NCI-H345 (cell line): ENCODE measurements at regions not wholly inside any gene's neighbourhood (a gene's known extent, or its start where the extent isn't known, plus 50 kb on each side); places are given as distances from the start of the nearest gene placed in this dataset.

ENCODE experiments used
- DNase-seq: peaks from one replicate; lab custom pipeline; 2025; lab: John Stamatoyannopoulos, UW

DNA sequence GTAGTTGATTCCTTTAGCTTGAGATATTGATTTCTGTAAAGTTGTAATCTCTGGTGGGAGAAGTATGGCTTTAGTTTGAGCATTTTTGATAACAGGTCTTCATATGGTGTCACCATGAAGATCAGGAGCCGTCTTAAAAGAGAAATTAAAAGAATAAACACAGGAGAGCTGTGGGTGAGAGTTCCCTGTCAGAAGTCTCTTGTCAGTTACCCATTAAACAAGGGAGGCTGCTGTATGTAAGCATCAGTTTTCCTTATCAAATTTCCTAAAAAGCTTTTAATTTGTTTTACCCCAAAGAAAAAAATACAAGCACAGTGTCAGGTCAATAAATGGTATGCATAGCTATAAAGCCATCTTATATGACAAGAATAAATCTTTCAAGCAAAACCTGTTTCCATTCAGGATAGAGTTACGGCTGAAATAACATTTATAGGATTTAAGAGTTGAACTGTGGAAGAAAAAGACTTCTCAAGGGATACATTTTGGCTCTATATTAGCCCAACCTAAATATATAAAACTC, 767.5 kb downstream of the JRKL start:
- no peak for DNase-seq

DNA sequence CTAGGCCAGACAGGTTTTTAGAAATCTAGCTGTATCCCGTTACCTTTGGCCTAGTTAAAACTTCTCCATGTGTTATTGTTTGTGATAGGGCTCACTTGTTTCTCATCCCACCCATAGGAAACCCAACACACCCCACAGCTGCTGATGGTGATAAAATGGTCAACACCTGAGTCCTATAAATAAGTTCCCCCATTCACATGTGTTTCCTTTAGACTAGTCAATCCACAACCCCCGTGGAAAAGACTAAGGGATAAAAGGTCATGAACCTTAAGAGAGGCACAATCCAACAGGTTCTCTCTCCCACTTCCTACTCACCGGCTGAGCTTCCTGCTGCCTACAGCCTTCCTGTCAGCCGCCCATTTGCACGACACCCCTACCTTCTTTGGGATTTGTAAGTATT, 768.4 kb downstream of the JRKL start:
- no peak for DNase-seq

GRCh38 chr11:97163631-97164191, 773.9 kb downstream of the JRKL start:
- DNase-seq, result no peak

DNA sequence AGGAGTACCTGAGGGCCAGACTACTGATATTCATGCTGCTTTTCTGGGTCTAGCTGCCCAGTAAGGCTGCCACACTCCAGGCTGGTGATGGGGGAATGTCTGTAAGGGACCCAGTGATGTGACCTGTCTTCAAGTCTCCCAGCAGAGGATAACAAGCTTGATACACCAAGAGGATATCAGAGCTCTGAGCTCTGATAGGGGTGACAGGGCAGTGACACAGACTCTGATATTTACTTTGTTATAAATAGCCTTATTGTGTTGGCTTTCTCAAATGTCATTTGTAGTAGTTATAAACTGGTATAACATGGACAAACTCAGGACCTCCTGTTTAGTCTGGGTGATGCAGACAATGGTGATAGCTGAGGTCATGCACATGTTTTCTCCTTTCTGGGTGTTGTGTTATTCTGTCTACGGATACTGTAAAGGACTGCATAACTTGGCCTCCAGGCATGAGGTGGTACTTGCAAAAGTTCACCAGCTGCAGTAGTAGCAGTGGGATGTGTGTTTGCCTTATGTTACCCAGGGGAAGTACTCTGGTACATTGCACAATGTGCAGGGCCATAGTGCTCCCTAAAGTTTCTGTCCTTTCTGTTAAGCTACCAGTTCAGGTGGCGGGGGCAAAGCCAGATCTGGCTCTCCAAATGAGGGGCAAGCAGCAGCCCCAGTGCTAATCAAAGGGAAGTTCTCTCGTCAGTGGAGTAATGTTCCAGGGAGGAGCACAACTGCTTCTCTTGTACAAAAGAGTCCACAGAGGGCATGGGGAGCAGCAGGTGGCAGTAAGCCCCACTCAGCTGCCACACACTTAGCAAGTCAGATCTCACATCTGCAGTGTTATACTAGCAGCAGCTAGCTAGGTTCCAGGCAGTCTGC, 812.2 kb downstream of the JRKL start:
- no peak for DNase-seq

DNA sequence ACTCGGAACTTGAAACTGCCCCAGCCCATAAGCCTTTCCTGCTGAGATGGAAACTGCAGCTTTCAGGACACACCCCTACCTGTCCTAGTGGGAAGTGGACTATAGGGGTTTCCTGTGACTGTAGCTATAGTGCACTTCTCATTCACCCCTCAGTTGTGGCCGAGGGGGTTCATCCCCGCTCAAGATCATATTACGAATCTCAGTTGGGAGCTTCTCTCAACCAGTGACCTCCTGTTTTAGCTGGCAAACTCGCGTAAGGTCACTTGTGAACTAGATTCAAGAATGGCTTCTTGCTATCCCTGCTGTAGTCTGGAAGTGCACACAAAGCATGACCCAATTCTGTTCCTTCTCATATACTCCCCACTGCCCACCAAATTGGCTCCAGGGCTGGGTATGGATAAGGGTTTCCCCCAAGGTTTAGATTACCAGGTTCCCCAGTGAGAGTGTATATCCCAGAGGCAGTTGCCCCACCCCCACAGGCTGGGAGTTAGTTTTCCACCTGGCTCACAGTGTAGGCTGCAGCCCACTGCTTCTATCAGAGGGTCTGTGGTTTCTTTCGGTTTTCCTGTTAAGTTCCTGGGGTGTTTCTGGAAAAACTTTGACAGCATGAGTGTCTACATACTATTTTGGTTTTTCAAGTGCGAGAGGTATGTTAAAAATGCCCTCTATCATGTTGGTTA, 812.9 kb downstream of the JRKL start:
- DNase-seq, result no peak

GRCh38 chr11:97218011-97218410, 828.2 kb downstream of the JRKL start:
- DNase-seq, result no peak

DNA sequence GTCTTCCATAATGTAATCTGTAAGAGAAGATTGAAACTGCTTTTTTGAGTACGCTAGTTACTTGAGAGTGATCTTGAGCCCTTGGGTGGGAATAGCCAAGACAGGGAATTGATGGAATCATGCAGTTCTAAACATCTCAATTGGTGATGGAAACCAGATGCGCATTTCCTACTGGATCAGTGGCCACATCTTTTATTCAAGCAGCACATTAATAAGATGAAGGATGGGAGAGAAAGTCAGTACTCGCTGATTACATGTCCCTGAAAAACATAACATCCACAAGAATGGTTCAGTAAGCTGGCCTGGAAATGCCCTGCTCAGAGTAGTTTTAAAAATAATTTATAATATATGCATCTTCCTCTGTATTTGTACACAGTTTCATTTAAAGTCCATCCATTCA, 833.8 kb downstream of the JRKL start:
- DNase-seq, result no peak

DNA sequence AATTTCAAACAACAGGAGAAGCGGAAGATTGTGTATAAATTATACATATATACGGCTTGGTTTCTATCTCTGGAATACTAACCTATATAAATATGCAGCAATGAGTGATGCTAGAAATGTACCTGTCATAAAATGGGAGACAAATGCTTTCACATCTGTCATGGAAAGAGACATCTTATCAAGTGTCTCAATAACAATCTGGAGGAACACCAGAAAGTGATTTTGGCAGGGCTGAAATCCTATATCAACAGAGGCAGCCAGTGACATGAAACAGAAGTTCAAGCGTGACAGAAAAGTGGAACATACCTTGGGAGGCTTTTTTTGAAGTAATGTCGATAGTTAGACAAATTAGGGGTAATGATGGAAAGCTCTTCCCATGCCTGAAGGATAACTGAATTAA, 834.6 kb downstream of the JRKL start:
- DNase-seq, result no peak

GRCh38 chr11:97225794-97226193, 836.0 kb downstream of the JRKL start:
- no peak for DNase-seq

- DNase-seq, result no peak
Observed at GRCh38 chr11:97229936-97230335, 840.1 kb downstream of the JRKL start.

DNA sequence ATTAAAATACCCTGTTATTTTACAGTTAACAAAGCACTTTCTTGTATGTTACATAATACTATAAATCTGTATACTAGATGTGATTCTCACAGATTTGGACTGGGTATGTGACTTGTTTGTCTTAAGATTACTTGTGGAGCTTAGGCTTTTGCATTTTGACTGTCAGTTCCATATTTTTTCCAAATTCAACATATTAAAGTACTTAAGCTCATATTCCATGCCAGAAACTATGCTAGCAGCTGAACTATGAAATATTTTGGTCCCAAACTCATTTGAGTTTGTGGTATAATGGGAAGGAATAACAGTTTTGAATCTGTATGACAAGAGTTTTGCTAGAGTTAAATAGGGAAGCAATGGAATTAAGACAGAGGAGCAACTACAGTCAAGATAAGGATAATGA, 841.4 kb downstream of the JRKL start:
- no peak for DNase-seq

- no peak for DNase-seq
Observed at GRCh38 chr11:97234016-97234415, 844.2 kb downstream of the JRKL start.

DNA sequence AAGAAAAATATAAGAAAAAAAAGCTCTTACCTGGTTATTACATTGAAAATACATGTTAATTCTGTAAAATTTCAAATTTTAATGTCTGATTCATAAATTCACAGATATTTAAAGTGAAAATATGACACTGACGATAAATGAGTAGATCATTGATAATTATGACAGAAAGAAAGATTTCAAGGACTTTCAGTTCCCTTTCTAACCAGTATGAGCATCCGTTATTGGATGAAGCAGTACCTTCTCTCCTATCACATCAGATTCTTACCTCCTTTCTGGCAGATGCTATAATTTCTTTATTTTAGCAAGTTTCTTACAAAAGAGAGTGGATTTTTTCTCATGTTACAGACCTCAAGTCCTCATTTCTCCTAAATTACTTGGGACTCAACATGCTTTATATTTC, 847.3 kb downstream of the JRKL start:
- no peak for DNase-seq

GRCh38 chr11:97247601-97248000, 857.8 kb downstream of the JRKL start:
- no peak for DNase-seq

GRCh38 chr11:97254790-97255189, 865.0 kb downstream of the JRKL start:
- peak; percentile 42 for DNase-seq

- DNase-seq, result no peak
Observed at GRCh38 chr11:97259434-97259833, 869.6 kb downstream of the JRKL start.

DNA sequence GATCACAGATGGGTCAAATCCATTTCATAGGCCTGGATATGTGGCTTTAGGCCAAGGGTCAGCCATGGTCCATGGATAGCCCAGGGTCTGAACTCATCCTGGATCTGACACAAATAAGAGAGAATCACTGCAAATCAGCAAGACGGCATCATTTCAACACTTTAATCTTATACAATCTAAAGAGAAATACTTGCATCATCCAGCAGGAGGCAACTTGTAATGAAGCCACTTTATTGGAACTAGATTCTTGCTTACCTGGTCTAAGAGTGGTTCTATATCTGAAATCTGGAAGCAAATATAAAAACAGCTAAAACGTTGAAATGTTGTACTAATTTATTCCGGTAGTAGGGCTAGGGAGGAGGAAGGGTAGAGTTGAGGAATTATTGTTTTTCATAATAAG, 870.1 kb downstream of the JRKL start:
- DNase-seq, result no peak

DNA sequence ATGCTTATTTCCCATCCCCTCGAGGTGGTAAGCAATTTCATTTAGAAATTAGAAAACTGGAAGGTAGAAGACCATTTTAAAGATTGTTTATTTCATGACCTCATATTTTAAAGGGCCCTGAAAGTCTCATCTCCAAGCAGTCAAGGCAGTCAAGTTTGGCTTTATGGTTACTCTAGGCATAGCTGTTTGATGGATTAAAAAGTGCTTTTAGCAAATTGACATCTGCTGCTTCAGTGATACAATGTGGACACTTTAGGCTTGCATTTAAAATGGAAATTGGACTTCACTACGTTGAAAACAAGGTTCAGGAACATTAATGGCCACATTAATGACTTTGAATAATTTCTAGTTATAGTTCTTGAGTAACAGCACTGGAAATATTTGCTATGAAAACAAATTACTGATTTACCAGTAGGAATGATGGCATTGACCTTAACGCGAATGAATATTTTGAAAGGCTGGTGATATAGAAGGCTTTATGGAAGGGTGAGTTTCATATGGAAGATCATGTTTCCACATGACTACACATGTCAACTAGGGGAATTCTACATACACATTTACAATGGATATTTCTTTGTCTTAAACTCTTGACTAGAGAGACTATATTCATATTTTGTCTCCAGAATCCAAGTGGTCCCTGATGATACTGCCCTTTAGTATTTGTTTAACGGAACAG, 873.5 kb downstream of the JRKL start:
- DNase-seq, result no peak

DNA sequence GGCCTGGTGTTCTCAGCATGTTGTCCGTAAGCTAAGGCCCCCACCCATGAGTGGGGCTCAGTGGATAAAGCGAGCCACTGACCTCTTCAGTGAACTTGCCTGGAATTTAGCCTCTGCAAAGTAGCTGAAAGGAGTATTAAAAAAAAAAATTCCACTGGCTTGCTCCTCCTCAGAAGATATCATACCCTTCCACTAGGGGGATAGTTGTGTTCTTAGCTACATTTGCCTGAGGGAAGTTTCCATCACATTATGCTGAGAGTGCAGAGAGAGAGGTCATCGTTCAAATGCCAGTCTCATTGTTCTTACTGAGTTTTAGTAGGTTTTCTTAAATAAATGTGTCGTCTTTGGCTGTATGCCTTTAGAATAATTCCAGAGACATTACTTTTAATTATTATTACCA, 879.7 kb downstream of the JRKL start:
- DNase-seq, result no peak

GRCh38 chr11:97279341-97279740, 889.5 kb downstream of the JRKL start:
- DNase-seq, result no peak

- no peak for DNase-seq
Observed at GRCh38 chr11:97280347-97280746, 890.5 kb downstream of the JRKL start.

DNA sequence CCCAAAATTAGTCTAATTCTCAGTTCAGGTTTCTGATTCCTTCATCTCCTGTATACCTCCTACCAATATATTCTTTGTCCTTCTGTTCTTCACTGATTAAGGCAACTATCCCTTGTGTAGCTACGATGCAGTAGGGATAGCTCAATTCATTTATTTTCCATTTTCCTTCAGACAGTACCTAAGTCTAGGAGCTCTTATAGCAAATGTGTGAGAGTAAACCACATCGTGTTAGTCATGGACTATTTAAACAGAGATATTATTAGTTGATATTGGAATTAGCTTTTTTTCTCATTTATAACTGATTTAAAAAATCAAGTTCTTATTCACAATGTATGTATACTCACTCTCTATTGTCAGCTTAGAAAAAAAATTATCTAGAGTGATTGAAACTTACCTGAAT, 900.0 kb downstream of the JRKL start:
- DNase-seq, result no peak
